ENCODE measurements at regions not wholly inside any gene's neighbourhood (a gene's known extent, or its start where the extent isn't known, plus 50 kb on each side); places are given as distances from the start of the nearest gene placed in this dataset.
"Not testable (repeated sequence)": the region's sequence is repeated elsewhere in the genome, so short reads cannot be mapped to it uniquely, and the experiment has no call there.

DNA sequence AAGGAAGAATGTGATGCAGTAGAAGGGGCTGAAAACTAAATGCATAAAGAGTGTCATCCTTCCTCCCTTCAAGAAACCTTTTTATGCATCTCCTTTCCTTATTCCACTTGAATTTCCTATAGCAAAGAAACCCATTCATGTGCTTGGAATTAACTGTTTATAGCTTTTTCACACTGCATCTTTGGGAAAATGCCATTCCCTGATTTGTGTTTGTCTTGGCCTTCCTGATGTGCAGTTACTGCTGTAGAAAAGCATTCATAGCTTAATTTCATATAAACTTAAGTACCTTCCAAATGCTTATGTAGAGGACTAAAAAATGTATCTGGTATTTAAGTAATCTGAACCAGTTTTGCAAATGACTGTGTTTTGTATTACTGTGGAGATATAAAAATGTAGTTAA lies 61.8 kb downstream of the SDR9C7 start:
- TF ChIP-seq, protein P1, sequence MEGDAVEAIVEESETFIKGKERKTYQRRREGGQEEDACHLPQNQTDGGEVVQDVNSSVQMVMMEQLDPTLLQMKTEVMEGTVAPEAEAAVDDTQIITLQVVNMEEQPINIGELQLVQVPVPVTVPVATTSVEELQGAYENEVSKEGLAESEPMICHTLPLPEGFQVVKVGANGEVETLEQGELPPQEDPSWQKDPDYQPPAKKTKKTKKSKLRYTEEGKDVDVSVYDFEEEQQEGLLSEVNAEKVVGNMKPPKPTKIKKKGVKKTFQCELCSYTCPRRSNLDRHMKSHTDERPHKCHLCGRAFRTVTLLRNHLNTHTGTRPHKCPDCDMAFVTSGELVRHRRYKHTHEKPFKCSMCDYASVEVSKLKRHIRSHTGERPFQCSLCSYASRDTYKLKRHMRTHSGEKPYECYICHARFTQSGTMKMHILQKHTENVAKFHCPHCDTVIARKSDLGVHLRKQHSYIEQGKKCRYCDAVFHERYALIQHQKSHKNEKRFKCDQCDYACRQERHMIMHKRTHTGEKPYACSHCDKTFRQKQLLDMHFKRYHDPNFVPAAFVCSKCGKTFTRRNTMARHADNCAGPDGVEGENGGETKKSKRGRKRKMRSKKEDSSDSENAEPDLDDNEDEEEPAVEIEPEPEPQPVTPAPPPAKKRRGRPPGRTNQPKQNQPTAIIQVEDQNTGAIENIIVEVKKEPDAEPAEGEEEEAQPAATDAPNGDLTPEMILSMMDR (IDR thresholded peaks at IDR 0.05; ENCODE audit: control insufficient read depth, extremely low read depth, insufficient read depth), result no peak
- no peak for DNase-seq (ENCODE audit: low read depth)
- no peak overlapping the region for H3K4me3 ChIP-seq (ENCODE audit: low read depth, low read length)

DNA sequence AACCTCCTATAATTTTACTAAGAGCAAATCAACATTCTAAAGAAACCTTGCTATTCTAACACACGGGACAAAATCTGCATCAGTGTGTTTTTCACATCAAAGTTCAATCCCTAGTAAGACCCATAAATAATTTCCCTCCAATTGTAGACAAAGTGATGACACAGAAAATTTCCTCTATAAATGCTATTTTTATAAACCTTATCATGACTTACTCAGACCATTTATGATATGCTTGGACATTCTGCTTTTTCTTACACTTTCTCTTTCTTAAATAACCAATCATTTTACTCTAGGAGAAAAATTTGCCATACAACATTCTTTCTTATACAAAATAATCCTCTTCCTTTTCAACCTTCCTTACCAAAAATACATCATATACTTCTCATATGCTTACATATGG lies 67.0 kb downstream of the SDR9C7 start:
- TF ChIP-seq, protein P1 (IDR thresholded peaks at IDR 0.05; ENCODE audit: control insufficient read depth, extremely low read depth, insufficient read depth), result no peak
- DNase-seq (ENCODE audit: low read depth), result no peak
- no peak overlapping the region for H3K4me3 ChIP-seq (ENCODE audit: low read depth, low read length)

DNA sequence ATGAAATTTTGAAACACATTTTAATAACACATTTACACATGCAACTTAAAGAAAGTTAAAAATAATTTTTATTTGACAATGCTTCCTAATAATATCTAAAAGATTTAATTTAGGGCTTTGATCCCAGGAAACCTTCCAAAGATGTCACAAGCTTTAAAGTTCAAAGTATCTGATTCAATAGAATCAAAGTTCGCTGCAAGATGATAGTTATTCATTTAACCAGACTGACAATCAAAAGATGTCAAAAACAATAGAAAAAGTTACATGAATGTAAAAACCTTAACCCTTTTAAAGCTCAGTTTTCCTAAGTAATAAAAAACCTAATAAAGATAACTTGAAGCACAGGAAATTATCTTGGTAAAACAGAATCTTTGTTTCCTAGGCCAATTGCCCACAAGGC lies 67.7 kb downstream of the SDR9C7 start:
- DNase-seq (ENCODE audit: low read depth), result no peak
- TF ChIP-seq, protein P1 (IDR thresholded peaks at IDR 0.05; ENCODE audit: control insufficient read depth, extremely low read depth, insufficient read depth), result no peak
- no peak overlapping the region for H3K4me3 ChIP-seq (ENCODE audit: low read depth, low read length)

DNA sequence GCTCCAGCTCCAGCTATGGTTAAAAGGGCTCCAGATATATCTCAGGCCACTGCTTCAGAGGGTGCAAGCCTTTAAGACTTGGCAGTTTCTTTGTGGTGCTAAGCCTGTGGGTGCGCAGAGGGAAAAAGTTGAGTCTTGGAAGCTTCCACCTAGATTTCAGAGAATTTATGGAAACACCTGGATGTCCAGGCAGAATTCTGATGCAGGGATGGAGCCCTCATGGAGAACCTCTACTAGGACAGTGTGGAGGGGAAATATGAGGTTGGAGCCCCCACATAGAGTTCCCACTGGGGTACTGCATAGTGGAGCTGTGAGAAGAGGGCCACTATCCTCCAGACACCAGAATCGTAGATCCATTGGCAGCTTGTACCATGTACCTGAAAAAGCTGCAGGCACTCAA lies 69.9 kb downstream of the SDR9C7 start:
- no peak for DNase-seq (ENCODE audit: low read depth)
- TF ChIP-seq, protein P1 (IDR thresholded peaks at IDR 0.05; ENCODE audit: control insufficient read depth, extremely low read depth, insufficient read depth), result no peak
- no peak overlapping the region for H3K4me3 ChIP-seq (ENCODE audit: low read depth, low read length)

DNA sequence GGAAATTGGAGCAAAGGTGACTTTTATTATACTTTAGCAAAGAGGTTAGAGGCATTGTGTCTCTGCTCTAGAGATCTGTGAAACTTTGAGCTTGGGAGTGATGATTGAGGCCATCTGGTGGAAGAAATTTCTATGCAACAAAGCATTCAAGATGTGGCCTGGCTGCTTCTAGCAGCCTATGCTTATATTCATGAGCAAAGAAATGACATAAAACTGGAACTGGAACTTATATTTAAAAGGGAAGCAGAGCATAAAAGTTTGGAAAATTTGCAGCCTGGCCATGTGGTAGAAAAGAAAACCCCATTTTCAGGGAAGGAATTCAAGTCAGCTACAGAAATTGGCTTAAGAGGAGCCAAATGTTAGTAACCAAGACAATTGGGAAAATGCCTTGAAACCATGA lies 70.4 kb downstream of the SDR9C7 start:
- no peak overlapping the region for H3K4me3 ChIP-seq (ENCODE audit: low read depth, low read length)
- TF ChIP-seq, protein P1 (IDR thresholded peaks at IDR 0.05; ENCODE audit: control insufficient read depth, extremely low read depth, insufficient read depth), result no peak
- no peak for DNase-seq (ENCODE audit: low read depth)

DNA sequence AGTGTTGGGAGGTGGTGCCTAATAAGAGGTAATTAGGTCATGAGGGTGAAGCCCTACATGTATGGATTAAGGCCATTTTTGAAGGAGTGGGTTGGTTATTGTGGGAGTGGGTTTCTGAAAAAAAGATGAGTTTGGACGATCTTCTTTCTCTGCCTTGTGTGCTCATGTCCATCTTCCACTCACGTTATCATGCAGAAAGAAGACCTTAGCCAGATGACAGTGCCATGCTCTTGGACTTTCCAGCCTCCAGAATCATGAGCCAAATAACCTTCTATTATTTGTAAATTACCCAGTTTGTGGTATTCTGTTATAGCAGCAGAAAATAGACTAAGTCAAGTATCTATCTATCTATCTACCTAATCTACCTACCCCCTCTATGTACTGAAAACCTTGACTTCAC lies 71.9 kb downstream of the SDR9C7 start:
- TF ChIP-seq, protein P1 (IDR thresholded peaks at IDR 0.05; ENCODE audit: control insufficient read depth, extremely low read depth, insufficient read depth), result no peak
- DNase-seq (ENCODE audit: low read depth), result no peak
- no peak overlapping the region for H3K4me3 ChIP-seq (ENCODE audit: low read depth, low read length)

DNA sequence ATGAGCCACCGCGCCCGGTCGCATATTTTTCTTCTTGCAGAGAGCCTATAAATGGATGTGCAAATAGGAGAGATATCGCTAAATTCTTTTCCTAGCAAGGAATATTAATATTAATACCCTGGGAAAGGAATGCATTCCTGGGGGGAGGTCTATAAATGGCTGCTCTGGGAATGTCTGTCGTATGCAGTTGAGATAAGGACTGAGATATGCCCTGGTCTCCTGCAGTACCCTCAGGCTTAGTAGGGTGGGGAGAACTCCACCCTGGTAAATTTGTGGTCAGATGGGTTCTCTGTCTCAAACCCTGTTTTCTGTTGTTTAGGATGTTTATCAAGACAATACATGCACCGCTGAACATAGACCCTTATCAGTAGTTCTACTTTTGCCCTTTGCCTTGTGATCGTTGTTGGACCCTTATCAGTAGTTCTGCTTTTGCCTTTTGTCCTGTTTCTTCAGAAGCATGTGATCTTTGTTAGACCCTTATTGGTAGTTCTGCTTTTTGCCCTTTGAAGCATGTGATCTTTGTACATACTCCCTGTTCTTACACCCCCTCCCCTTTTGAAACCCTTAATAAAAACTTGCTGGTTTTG lies 80.7 kb downstream of the SDR9C7 start:
- DNase-seq (ENCODE audit: low read depth); H3K4me3 ChIP-seq (ENCODE audit: low read depth, low read length): not testable (repeated sequence)

All from LNCaP clone FGC (cell line).